ENCODE measurements at regions not wholly inside any gene's neighbourhood (a gene's known extent, or its start where the extent isn't known, plus 50 kb on each side); places are given as distances from the start of the nearest gene placed in this dataset.
"Not testable (repeated sequence)": the region's sequence is repeated elsewhere in the genome, so short reads cannot be mapped to it uniquely, and the experiment has no call there.

DNA sequence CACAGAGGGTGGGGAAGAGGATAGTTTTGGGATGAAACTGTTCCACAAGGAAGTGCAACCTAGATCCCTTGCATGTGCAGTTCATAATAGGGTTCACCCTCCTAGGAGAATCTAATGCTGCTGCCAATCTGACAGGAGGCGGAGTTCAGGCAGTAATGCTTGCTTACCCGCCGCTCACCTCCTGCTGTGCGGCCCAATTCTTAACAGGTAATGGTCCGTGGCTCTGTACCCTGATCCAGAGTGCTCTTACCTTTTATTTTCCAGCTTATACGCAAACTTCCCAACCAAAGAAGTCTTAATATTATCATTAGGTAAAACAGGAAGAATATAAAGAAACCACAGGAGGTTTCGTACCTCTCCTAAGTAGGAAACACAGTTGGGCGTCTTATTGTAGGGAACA lies 82.7 kb upstream of the CD302 start:
- no peak for DNase-seq (ENCODE audit: extremely low read depth in 1 of 11, low read depth in 9 of 11, low spot score in 4 of 11)

DNA sequence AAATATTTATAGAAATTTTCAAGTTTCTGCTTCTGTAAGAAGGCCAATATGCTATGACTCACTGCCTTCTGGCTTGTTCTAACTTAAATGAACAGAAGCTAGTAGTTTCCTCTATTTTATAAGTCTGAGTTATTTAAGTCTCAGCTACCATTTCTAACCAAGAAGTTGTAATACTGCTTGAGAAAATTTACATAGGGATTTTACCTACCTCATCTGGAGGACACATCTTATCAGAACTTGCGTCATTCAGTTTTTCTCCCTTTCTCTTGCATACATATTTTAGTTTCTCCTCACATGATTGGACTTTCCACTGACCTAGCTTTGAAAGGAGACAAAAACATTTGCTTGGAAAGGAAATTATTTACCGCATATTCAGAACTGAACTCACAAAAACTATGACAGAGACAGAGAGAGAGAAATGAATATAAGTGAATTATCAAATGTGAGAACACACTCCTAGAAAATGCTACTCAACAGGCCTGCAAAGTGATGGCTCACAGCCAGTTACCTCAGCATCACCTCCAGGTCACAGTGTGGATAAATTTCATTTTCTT lies 81.1 kb upstream of the CD302 start:
- no peak for DNase-seq (ENCODE audit: extremely low read depth in 1 of 11, low read depth in 9 of 11, low spot score in 4 of 11)

DNA sequence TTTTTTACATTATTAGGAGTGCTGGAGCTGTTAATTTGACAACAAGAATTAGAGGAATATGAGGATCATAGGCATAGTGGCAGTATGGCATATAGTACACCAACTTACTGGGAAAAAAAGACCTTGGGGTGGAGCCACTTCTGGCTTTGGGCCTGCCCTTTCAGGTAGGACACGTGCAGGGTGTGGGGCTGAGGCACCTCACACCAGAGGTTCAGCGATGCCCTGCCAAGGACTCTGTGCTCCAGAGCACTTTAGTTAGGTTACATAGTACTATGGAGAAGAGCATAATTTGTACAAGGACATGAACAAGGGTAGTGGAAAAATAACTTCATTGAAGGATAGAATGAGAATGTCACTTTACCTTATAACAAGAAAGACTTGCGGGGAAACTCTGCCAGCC lies 77.1 kb upstream of the CD302 start:
- no peak for DNase-seq (ENCODE audit: extremely low read depth in 1 of 11, low read depth in 9 of 11, low spot score in 4 of 11)

DNA sequence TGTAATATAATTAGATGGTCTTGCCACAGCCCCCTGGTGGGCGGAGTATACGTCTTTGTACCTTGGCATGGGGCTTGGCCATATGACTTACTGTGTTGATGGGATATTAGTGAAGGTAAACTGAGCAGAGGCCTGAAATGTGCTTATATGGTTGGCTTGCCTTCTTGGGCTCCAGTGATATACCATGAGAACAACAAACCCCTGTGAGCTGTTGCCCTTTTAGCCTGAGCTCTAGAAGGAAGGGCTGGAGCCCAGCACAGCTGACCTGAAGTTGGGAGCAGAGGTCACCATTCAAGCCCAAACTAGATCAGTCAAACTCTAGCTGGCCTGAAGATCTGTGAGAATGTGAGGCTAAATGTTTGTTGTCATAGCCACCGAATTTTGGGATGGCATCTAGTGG lies 75.2 kb upstream of the CD302 start:
- peak in 1 of 11 donors; percentile 6 for DNase-seq (ENCODE audit: extremely low read depth in 1 of 11, low read depth in 9 of 11, low spot score in 4 of 11)

DNA sequence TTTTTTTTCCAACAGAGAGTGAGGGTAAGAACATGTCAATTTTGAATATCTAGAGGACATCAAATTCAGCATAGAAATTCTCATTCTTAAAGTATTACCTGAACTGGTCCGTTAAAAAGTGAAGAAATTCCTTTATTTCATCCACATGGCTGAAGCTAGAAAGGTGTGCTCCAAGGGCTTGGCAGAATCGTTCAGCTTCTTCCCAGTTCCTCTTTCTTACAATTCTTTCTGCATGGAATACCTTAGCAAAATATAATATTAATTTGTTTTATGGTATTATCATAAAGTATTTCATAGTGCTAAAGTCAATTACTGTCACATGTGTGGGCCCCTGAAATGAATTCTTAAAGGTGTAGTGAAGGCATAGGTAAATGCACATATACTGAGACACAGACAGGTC lies 74.3 kb upstream of the CD302 start:
- no peak for DNase-seq (ENCODE audit: extremely low read depth in 1 of 11, low read depth in 9 of 11, low spot score in 4 of 11)

DNA sequence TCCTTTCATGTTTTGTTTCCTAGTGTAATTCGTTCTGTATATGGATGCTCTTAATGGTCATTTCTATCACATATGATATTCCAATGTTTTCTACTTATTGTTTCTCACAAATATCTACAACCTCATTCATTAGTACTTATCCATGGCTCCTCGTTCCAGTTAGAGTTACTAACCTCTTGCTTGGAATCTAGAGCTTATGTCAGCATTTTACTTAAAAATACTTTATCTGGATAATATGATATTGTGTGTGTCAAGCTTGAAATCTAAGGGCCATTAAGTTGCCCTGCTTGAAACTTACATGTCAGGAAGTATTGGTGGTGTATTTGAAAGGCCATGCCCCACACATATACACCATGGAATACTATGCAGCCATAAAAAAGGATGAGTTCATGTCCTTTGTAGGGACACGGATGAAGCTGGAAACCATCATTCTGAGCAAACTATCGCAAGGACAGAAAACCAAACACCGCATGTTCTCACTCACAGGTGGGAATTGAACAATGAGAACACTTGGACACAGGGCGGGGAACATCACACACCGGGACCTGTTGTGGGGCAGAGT lies 70.7 kb upstream of the CD302 start:
- not testable (repeated sequence) for DNase-seq (ENCODE audit: extremely low read depth in 1 of 11, low read depth in 9 of 11, low spot score in 4 of 11)

DNA sequence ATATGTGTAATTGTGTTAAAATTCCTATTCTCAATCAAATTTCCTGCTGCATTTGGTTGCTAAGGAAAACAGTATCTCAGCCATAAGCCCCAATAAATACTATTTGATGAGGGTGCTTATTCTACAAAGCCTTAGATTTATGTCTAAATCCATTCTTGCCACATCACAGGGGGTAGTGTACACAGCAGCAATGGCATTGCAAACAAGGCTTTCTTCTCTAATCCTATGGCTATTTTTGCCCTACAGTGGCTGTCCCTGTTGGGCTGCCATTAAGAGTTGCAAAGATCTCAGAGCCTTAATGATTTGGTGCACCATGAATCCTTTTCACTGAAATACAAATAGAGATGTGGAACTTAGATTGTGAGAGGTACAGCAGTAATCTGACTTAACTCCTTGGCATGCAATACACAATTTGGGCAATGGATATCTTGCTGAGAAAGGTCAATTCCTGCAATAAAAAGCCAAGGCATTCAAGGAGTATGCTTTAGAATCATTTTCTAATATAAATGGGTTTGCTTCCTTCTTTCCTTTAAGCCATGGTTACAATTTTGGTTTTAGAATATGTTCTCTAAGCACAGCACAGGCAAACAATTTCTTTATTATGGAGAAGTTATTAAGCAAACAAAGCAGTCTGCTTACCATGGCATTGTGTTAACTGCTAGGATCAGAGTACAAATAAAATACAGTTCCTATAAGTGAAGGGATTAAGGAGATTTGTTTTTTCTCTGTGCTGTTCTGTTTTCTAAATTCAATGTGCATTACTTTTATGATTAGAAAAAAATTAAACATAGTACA lies 69.8 kb upstream of the CD302 start:
- DNase-seq (ENCODE audit: extremely low read depth in 1 of 11, low read depth in 9 of 11, low spot score in 4 of 11): no peak

DNA sequence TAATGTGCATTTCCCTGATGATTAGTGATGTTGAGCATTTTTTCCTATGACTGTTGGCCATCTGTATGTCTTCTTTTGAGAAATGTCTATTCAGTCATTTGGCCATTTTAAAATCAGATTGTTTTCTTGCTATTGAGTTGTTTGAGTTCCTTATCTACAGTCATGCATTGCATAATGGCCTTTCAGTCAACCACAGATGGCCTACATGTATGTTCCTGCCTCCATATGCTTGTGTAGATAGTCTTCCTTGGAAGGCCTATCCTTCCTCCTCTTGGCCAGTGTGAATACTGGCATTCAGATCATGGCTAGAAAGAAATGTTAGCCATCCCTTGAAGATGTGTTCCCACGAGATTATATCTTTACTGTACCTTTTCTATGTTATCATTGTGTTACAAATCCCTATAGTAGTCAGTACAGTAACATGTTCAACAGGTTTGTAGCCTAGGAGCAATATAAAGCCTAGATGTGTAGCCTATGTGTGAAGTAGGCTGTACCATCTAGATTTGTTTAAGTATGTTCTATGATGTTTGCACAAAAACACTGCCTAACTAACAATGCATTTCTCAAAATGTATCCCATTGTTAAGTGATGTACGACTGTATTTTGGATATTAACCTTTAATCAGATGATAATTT lies 65.6 kb upstream of the CD302 start:
- no peak for DNase-seq (ENCODE audit: extremely low read depth in 1 of 11, low read depth in 9 of 11, low spot score in 4 of 11)

DNA sequence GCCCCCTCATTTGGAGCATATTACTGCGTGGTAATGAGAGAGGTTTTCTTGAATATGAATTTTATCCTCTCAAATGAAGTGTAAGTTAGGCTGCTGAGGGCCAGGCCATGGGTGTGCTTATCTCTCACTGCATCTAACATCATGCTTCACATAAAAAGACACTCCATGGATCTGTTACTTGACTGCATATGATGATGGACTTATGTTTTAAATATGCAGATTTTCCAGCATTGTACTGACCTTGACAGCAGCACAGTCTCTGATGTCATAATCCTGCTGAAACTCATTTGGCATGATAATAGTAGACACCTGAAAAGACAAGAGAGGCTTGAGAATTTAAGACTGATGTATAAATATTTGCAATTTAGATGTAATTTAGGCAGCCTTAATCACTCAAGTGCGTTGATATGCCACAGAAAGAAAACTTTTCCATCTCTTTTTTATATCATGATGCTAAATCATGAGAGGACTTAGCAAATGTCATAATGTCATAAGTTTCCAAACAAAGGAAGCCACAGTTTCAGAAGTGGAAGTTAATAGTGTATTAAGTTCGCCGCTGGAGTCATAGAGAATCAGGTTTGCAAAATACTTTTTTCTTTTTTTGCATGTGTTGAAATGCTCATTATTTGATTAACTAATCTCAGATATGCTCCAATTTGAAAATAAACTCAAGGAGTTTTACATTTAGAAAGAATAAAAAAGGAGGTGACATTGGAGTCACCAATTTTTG lies 62.7 kb upstream of the CD302 start:
- DNase-seq (ENCODE audit: extremely low read depth in 1 of 11, low read depth in 9 of 11, low spot score in 4 of 11): no peak

DNA sequence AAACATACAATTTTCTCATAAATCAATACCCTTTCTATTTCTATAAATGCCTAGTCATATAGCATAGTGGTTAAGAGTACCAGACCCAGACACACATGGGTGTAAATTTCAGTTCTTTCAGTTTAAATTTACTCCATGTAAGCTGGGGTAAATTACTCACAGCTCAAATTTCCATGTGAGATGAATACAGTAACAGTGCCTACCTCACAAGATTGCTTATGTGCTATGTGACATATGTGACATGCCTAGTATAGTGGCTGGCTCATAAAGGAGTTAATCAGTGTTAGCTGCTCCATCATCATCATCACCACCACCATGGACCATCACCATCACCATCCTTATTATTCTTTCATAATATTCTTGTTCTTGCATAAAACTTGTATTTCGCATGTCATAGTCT lies 61.6 kb upstream of the CD302 start:
- no peak for DNase-seq (ENCODE audit: extremely low read depth in 1 of 11, low read depth in 9 of 11, low spot score in 4 of 11)

DNA sequence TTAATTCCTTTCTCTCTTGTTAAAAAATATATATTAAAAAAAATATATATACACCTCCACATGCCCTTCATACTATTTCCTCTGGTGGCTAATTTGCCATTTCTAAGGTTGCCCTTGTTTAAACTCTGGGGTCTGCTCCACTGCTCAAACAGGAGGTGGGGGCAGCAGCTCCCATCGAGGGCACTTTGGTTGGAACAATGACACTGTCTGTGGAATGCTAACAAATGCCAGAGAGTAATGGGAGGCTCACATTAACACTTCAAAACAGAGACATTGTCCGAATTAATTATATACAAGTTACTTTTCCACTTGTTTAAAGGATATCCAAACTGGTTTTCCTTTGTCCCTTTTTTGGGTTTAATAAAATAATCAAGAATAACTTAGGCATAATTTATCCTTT lies 58.8 kb upstream of the CD302 start:
- DNase-seq (ENCODE audit: extremely low read depth in 1 of 11, low read depth in 9 of 11, low spot score in 4 of 11): no peak

DNA sequence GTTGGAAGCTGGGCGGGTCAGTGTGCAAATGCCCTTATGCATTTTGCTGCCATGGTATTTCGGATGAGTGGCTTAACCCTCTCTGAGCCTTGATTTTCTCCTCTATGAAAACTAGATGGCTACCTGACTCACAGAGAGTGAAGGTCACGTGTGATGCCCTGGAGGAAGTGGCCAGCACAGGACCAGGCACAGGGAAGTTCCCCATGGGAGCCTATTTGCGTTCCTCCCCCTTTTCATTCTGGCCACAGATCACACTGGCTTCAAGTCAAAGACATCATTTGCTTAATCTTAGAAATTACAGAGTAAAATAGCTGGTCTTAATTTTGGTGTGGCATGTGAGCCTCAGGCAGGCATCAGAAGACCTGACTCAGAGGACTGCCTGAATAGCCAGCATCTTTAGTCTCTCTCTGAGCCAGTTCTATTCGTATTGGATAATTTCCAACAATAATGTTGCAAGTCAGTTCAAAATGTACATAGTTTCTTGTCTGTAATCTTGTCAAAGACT lies 57.6 kb upstream of the CD302 start:
- no peak for DNase-seq (ENCODE audit: extremely low read depth in 1 of 11, low read depth in 9 of 11, low spot score in 4 of 11)

DNA sequence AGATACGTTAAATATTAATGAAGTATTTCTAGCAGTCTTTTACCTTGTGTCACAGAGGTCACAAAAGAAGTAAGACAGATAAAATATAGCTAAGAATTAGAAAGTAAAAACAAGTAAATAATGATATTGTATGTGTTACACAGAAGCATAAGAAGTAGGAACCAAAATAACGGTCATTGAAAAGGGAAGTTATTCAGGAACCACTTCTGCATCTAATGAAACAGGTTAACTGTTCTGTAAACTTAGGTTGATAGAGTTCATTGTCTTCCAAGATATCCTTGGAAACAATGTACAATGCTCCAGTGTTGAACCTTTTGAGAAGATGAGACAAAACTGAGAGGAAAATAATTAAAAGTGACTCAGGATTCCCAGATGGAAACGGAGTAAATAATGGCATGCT lies 57.1 kb upstream of the CD302 start:
- no peak for DNase-seq (ENCODE audit: extremely low read depth in 1 of 11, low read depth in 9 of 11, low spot score in 4 of 11)

DNA sequence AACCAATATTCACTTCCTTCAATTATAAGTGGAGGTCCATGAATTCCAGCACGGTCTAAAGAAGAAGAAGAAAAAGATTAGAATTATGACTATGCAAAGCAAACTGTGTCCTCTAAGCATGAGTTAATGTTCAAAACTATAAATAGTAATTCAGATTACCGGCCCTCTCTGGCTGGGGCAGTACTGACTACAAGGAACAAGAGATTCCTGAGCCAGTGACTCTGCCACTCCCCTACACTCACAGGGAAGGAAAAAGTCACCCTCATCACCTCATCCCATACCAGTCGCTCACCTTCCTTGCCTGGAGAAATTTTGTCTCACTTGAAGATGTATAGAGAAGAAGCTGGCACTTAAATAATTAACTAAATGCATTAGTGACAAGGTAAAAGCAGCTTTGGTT lies 56.5 kb upstream of the CD302 start:
- DNase-seq (ENCODE audit: extremely low read depth in 1 of 11, low read depth in 9 of 11, low spot score in 4 of 11): no peak

DNA sequence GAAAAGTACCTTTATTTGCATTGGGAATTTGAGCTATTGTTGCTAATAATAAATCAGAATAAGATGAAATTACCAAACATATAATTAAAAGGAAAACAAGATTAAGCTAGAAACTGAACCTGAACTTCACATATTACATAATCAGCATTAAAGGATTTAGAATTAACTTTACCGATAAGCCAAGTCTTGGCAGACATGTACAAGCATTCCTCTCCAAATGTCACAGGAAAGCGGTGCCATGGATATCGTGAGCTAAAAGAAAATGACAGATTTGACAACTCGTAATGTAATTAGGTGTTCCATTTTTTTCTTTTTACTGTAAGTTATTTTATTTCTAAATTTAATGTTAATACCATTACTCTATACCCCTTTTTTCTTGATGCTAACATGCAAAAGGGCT lies 55.1 kb upstream of the CD302 start:
- DNase-seq (ENCODE audit: extremely low read depth in 1 of 11, low read depth in 9 of 11, low spot score in 4 of 11): no peak

DNA sequence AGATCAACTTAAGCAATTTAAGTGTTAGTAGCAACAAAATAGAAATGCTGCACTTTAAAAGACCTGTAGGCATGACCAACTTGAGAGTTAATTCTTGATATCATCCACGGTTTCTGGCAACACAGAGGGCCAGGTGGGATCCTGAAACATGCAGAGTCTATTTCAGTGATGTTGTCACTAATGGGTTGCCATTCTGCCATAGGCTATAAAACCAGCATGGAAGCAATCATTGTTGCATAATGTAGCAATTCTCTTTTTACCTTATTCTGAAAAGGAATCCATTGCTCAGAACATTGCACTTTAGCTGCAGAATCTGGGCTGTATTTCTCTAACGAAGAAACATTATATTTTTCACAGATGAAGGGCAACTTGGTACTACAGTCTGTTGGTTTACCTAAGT lies 53.9 kb upstream of the CD302 start:
- DNase-seq (ENCODE audit: extremely low read depth in 1 of 11, low read depth in 9 of 11, low spot score in 4 of 11): no peak

DNA sequence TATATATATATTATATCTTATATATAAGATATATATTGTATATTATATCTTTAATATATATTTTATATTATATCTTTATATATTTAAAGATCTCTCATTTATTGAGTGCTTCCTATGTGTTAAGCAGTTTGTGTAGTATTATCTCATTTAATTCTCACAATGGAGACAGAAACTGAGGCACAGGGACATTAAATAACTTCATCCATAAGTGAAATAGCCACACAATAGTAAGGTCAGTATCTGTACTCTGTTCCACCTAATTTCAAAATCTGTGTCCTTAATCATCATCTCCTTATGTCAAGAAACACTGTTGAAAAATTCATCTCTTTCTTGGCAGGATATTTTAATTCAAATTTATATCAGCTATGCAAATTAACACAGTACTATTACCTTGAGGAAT lies 52.8 kb upstream of the CD302 start:
- no peak for DNase-seq (ENCODE audit: extremely low read depth in 1 of 11, low read depth in 9 of 11, low spot score in 4 of 11)

DNA sequence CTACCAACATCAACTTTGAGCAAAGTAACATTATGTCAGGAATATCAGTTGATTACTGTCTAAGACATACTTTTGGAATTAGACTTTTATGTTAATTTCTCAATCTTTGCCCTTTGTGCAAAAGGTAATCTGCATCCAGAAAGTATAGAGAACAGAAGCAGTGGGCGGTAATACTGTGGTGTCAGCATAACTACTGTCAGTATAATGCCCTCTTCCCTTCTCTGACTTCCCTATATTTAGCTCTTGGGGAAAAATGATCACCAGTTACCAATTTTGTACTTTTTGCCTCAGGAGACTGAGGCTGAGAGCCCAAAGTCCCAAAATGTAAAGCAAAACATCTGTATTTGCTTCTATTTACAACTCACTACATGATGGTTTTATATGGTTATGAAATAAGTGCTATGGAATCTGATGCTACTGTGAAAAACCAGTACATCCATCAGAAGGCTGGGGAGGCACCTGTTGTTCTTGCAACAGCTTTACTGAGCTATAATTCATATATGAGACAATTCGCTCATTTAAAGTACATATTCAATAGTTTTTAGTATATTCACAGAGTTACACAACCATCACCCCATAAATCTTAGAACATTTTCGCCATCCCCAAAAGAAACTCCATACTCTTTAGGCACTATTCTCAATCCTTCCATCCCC lies 51.3 kb upstream of the CD302 start:
- no peak for DNase-seq (ENCODE audit: extremely low read depth in 1 of 11, low read depth in 9 of 11, low spot score in 4 of 11)

Data from renal cortex interstitium (tissue), 11 donors.